DMS114 treated with DMSO at 0.1 percent for 48 hours (cell line): ENCODE measurements at regions not wholly inside any gene's neighbourhood (a gene's known extent, or its start where the extent isn't known, plus 50 kb on each side); places are given as distances from the start of the nearest gene placed in this dataset.
"Not testable (repeated sequence)": the region's sequence is repeated elsewhere in the genome, so short reads cannot be mapped to it uniquely, and the experiment has no call there.

Experiments
- DNase-seq: peaks from one replicate; lab custom pipeline; 2025; ENCODE audit not compliant: unreplicated experiment; lab: John Stamatoyannopoulos, UW

DNA sequence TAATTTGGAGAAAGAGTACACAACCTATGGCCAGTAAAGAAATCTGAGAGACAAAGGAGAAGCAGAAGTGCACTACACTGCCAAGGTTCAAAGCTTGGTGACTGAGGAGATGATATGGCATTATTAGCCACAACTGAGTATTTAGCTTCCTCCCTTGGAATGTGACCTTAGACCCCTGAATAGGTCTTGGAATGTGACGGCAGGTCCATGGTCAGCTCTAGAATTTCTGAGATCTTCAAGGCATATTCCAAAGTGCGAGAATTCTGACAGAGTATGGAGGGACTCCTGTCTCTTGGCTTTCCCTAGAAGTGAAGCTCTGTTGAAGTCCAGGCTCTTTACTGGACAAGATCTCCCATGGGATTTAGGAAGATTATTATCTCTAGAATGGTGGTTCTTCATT, 130.0 kb upstream of the FN1 start:
- no peak for DNase-seq

DNA sequence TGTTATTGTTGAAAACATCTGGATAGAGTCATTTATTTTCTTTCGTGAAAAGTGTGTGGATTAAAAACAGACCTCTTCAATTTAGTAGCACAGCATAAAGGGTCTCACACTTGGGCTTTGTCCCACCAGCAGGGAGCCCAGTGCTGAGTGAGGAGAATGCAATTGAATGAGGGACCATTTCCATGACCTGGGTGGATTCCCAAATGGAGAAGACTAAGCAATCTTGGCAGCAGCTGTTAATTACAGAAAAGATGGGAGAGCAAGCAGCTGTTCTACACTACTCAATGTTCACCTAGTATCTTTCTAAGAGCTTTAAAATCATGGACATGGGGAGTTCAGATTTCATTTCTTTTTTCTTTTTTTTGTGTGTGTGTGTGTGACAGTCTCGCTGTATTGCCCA, 121.8 kb upstream of the FN1 start:
- DNase-seq = no peak

GRCh38 chr2:215556979-215557378, 121.1 kb upstream of the FN1 start:
- DNase-seq = no peak

GRCh38 chr2:215554689-215555498, 119.0 kb upstream of the FN1 start:
- no peak for DNase-seq

- no peak for DNase-seq
Measured at GRCh38 chr2:215553946-215554345, 118.1 kb upstream of the FN1 start.

- DNase-seq = no peak
Measured at GRCh38 chr2:215552144-215552580, 116.3 kb upstream of the FN1 start.

DNA sequence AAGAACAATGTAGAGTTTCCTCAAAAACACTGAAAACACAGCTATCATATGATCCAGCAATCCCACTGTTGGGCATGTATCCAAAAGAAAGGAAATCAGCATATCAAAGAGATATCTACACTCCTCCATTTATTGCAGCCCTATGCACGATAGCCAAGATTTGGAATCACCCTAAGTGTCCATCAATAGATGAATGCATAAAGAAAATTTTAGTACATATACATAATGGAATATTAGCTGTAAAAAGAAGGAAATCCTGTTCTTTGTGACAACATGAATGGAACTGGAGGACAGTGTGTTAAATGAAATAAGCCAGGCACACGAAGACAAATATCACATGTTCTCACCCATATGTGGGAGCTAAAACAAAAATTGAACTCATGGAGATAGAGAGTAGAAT, 114.5 kb upstream of the FN1 start:
- no peak for DNase-seq

DNA sequence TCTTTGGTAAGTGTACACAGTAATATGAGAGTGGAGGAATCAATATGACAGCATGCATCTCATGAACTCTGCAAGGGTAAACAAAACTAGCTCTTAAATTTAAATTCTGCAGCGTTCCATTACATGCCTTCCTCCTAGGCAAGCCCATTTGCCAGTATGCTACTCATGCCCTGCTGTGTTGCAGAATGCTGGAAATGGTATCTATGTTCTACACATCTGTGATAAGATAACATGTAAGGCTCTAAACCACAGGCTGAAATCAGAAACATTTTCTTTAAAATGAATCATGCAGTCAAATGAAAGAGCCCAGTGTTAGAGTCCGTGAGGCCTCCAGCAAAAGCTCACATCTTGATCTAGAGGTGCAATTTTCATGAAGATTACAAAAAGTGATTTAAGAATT, 112.8 kb upstream of the FN1 start:
- DNase-seq = no peak

DNA sequence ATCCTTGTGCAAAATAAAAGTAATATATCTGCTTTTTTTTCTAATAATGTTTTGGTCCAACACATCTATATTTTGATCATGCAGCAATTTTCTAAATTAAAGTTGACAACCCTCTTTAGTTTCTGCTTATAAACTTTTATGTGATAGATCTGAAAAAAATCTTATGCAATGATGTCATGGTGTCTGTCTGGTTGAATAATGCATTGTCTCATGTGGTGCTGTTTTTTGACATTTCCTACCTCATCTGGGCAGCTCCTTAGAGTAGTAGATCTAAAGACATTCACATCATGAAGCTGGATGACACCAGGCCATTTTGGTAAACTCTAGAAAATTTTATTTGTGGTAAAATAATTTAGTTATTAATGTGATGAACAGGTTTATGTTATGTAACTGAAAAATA, 106.8 kb upstream of the FN1 start:
- DNase-seq = no peak

- no peak for DNase-seq
Measured at GRCh38 chr2:215540658-215541057, 104.8 kb upstream of the FN1 start.

DNA sequence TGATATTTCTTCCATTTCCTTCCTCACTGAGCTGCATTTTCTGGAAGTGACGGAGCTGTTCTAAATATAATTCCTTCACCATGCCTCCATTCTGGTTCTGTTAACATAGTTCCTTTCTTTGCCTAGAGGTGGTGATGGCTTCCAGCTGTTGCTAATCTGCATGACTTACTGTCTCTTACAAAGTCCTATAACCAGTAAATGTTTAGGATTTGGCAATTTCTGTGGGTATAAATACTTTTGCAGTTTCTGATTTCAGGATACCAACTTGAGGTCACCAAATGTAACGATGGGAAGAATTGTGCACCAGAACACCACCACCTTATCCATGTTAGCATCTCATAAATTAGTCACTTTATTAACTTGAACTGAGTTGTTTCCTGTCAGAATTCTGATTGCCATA, 101.7 kb upstream of the FN1 start:
- no peak for DNase-seq

DNA sequence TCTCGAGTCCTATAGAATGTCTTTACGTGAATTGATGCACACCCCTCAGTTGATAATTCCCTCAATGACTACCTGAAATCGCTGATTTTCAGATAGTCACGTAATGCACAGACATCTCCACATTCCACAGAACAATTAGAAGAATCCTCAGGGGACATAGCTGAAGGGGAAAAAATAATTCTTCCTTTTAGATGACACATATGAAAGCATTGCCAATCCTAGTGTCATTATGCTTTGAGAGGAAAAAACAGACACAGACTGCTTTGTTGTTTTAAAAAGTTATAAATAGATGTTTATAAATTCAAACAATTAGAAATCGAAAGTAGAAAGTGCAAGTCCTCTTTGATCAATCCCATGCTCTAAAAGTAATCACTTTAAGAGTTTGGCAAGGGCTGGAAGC, 100.6 kb upstream of the FN1 start:
- DNase-seq = no peak

GRCh38 chr2:215535741-215536140, 99.9 kb upstream of the FN1 start:
- DNase-seq = no peak

GRCh38 chr2:215535125-215535668, 99.3 kb upstream of the FN1 start:
- DNase-seq = no peak

DNA sequence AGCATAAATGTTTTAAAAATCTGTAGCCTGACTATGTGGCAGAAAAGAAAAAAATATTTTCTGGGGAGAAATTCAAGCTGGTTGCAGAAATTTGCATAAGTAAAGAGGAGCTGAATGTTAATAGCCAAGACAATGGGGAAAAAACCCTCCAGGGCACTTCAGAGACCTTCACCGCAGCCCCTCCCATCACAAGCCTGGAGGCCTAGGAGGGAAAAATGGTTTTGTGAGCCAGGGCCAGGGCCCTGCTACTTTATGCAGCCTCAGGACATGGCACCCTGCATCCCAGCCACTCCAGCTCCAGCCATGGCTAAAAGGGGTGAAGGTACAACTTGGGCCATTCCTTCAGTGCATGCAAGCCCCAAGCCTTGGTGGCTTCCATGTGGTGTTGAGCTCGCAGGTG, 97.8 kb upstream of the FN1 start:
- DNase-seq = not testable (repeated sequence)

- DNase-seq = no peak
Measured at GRCh38 chr2:215532844-215533243, 97.0 kb upstream of the FN1 start.

DNA sequence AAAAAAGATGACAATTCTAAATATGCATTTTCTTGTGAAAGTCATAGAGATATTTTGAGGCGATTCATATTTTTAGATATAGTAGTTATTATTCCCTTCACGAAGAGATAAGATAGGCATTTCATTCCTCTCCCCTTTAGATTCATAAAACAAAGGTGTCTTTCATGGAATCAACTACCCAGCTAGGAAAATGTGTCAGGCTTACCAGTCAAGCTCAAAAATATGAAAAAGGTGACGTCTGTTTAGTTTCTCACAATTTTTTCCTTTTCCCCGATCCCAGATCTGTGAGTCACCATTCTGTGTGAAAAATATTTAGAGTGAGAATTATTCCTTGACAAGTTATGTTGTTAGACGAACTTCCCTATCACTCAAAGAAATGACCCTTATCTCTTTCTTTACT, 95.4 kb upstream of the FN1 start:
- no peak for DNase-seq

DNA sequence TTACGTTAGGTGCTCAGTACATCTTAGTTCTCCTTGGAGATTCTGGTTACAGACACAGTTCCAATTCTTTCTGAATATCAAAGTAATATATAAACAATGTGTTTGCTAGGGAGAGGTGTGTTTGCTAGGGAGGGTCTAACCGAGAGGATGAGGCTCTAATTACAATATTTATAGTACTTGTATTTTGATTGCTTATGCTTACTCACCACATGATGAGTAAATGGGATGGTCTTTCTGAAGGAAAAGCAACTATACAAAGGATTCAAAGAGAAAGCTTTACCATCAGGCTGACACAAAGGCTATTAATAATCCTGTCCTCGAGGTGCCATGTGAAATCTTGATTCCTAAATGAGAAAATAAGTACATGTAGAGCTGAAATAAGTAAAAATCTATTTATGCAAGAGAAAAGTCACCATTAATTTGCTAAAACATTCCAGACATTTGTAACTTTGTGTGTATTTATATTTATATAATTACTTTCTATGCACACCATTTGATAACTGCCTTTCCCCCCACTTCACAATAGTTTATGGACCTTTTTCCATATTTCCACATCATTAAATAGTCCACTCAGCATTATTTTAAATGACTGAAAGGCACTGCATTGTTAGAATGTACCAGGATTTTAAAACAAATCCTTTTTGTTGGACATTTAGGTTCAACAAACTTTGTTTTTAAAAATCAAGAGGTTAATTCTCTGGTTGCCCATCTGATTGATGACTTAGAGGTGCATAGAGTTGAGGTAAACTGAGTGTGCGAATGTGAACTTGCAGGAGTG, 94.5 kb upstream of the FN1 start:
- no peak for DNase-seq

- DNase-seq = no peak
Measured at GRCh38 chr2:215529271-215529670, 93.4 kb upstream of the FN1 start.

DNA sequence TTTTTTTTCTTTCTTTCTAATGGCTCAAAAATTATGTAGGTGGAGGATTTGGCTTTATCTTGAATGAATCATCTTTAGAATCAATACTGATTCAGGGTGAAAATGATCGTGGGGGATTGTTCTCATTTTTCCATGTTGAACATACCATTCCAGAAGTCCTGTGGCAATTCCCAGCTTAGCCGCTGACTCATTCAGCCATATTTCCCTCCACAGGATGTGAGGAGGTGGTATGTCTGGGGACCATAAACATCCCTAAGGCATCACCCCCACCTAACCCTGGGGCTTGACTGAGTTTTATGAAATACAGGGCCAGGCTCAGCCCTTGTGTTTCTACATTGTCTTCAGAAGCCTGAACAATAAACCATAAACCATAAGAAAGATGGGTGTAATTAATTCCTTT, 92.7 kb upstream of the FN1 start:
- DNase-seq = no peak

GRCh38 chr2:215527736-215528135, 91.9 kb upstream of the FN1 start:
- DNase-seq = no peak

DNA sequence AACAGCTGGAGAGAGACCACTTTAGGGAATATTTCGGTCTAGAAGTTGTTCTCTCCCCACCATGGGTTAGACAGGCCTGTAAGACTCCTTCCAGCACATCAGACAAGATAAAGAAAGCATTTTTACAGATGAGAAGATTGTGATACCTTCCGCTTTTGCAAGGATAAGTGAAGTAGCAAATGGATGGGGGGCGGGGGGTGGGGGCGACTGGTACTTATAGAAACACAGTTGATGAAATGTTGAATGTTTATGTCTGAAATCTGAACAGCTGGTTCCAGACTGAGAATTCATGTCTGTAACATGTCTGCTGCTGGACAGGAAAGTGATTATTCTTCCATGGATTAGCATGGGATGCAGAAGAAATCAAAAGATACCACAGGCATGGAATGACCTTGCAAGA, 90.5 kb upstream of the FN1 start:
- DNase-seq = no peak
